ENCODE measurements at regions not wholly inside any gene's neighbourhood (a gene's known extent, or its start where the extent isn't known, plus 50 kb on each side); places are given as distances from the start of the nearest gene placed in this dataset.
"Not testable (repeated sequence)": the region's sequence is repeated elsewhere in the genome, so short reads cannot be mapped to it uniquely, and the experiment has no call there.

DNA sequence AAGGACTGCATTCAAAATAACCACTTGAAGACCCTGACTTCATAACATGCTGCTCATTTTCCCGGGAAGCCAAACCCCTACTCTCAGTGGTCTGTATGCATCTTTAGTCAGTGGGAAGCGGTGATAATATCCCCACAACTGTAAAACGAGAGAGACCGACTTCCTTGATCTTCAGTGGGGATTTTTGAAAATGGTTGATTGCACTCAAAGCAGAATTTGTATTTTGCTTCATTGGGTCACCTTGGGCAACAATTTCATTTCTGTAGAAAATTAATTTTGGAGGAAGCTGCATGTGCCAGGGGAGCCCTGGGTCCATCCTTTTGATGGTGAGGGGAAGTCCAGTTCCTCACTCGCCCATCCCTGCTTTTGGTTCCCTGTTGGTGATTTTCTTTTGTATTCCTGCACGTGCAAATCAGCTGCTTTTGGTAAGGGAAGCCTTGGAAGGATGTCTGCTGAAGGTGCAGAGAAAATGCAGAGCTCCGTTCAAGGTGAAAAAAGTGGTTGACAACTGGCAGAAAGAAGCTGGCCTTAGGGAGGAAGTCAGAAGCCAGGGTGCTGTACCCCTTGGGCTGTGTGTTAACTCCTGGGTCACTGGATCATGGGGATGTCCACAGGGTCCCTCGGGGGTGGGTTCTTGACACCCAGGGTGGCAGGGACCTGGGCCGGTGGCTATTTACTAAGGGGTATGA lies 89.8 kb upstream of the CRYM start:
- TF ChIP-seq EZH2phosphoT487 (IDR thresholded peaks at IDR 0.05; ENCODE audit: insufficient read depth, low read depth); EZH2 (IDR thresholded peaks at IDR 0.05; ENCODE audit: insufficient read depth, poor library complexity, severe bottlenecking): not testable (repeated sequence)

Measured in GM23248 (cell line).